Right hindlimb (tissue), 1 donor: ENCODE measurements at regions not wholly inside any gene's neighbourhood (a gene's known extent, or its start where the extent isn't known, plus 50 kb on each side); places are given as distances from the start of the nearest gene placed in this dataset.

Experiments
- DNase-seq: peaks from one replicate; pipeline ENCODE4 v3.0.0-alpha.2; 2018

DNA sequence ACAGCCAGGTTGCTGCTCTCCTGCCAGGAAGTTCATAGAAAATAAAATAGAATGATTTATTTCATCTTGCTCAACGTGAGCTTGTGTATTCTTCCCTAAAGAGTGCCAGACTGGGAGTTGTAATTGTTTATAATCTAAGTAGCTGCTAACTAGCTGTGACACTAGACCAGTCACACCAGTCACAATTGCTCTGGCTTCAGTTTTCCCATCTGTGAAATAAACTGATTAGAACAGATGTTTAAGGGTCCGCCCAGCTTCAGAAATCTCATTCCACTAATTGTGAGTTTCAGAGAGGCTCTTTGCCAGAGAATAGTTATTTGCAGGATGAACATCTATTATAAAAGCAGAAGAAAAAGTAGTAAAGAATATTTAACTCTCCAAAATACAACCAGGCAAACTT is 55.6 kb upstream of the ZDHHC17 start:
- DNase-seq, result no peak

DNA sequence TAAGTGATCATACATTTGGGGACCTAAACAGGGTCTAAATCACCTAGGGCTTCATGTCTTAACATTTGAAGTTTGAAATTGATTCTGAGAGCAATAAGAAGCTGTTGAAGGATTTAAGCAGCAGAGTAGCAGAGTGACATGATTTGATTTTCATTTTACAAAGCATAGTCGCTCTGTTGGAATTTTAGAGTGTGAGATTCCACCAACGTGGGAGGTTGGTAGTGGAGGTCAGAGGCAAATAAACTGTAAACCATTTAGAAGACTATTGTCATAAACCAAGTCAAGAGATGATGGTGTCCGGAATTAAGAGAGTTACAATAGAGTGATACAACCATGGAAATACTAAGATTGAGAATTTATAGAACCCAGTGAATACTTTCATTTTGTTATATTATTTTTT is 52.7 kb upstream of the ZDHHC17 start:
- no peak for DNase-seq

DNA sequence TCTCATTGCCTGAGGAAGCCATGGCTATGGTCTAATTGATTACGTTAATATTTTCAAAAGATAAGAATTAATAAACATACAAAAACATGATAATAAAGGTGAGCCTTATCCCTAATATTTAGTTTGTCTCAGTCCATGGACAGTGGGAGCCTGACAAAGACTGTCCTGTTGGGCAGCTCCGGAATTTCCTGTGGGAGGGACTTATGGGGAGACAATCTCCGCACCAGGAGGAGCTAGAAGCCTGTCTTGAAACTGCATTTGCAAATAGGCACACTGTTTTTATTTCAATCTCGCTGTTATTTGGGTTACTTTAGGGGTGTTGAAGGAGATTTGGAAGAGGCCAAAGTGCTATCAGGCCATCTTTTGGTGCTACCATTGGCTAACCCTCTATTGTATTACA is 50.8 kb upstream of the ZDHHC17 start:
- DNase-seq, result no peak

DNA sequence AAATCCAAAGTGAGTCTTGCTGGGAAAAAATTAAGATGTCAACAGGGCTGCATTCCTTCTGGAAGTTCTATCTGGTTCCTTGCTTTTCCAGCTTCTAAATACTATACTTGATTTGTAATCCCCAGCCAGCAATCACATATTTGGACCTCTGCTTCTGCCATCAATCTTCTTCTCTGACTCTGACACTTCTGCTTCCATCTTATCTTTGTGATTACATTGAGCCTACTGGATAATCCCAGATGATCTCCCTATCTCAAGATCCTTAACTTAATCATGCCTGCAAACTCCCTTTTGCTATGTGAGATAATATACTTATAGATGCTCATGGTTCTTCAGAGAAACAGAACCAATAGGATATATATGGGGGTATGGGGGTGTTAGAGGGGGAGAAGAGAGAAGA is 49.9 kb upstream of the ZDHHC17 start:
- no peak for DNase-seq
